H1 (cell line): ENCODE measurements at regions not wholly inside any gene's neighbourhood (a gene's known extent, or its start where the extent isn't known, plus 50 kb on each side); places are given as distances from the start of the nearest gene placed in this dataset.

Experiments
- CTCF ChIA-PET: fragments of 300-600 bp; sonication (Branson Sonifier 250); formaldehyde crosslinking; loops from one replicate; lab custom pipeline; 2021; ENCODE audit not compliant: partially characterized antibody; lab: Charles Lee
- POLR2A ChIA-PET: fragments of 300-600 bp; sonication (Branson Sonifier 250); formaldehyde crosslinking; loops from one replicate; lab custom pipeline; 2021; ENCODE audit warnings: inconsistent platforms; ENCODE audit not compliant: partially characterized antibody; lab: Charles Lee
- DNase-seq, 2 experiments: peaks; one replicate each; pipeline versions ENCODE4 v3.0.0 to v3.0.0-alpha.2; 2010 to 2022; ENCODE audit warnings: low spot score in 2 of 2, low read depth in 1 of 2, mixed read lengths in 1 of 2
- FAIRE-seq: peaks from 2 replicates; lab custom pipeline; 2011; peaks lifted over from hg19 to GRCh38; lab: Jason Lieb, UNC
- H2AFZ ChIP-seq: 2 replicates; pipeline ENCODE4 v1.8.1; 2012; ENCODE audit warnings: low read length, inconsistent platforms
- H2AK5ac ChIP-seq: 2 replicates; pipeline ENCODE4 v1.6.1; 2013; ENCODE audit warnings: low read depth, low read length
- H2BK120ac ChIP-seq: replicated peaks from 2 replicates; pipeline ENCODE3; 2013; ENCODE audit warnings: low read depth, low read length, inconsistent platforms
- H2BK12ac ChIP-seq: 2 replicates; pipeline ENCODE4 v1.6.1; 2013; ENCODE audit warnings: low read depth, low read length
- H2BK15ac ChIP-seq: 2 replicates; pipeline ENCODE4 v1.6.1; 2013; ENCODE audit warnings: low read length
- H2BK20ac ChIP-seq: 2 replicates; pipeline ENCODE4 v1.6.1; 2013; ENCODE audit warnings: low read length
- H2BK5ac ChIP-seq: 2 replicates; pipeline ENCODE4 v1.6.1; 2013; ENCODE audit warnings: low read depth, low read length
- H3K14ac ChIP-seq: 2 replicates; pipeline ENCODE4 v1.6.1; 2013; ENCODE audit warnings: inconsistent platforms; ENCODE audit not compliant: insufficient read length
- H3K18ac ChIP-seq: 2 replicates; pipeline ENCODE4 v1.6.1; 2013; ENCODE audit warnings: low read length; ENCODE audit errors: extremely low read depth
- H3K23ac ChIP-seq: 2 replicates; pipeline ENCODE4 v1.6.1; 2013; ENCODE audit warnings: inconsistent platforms; ENCODE audit not compliant: insufficient read length
- H3K23me2 ChIP-seq: 2 replicates; pipeline ENCODE4 v1.6.1; 2013; ENCODE audit warnings: low read depth, low read length
- H3K27ac ChIP-seq: 2 replicates; pipeline ENCODE4 v1.6.1; 2011; ENCODE audit warnings: low read depth, low read length, inconsistent platforms
- H3K27me3 ChIP-seq, 4 experiments: replicated peaks in 1 of 4; 1 replicate in 1 of 4; 2 replicates in 3 of 4; pipeline versions ENCODE4 v1.6.1 to v1.8.1; 2011 to 2013; ENCODE audit warnings: low read length in 3 of 4, mild to moderate bottlenecking in 3 of 4, inconsistent platforms in 2 of 4, mixed read lengths in 2 of 4, moderate library complexity in 1 of 4; ENCODE audit not compliant: control insufficient read depth in 3 of 4, insufficient read depth in 3 of 4; ENCODE audit errors: extremely low read depth in 1 of 4
- H3K36me3 ChIP-seq, 4 experiments: 2 replicates each; pipeline versions ENCODE4 v1.6.1 to v1.8.1; 2011 to 2013; ENCODE audit warnings: mild to moderate bottlenecking in 4 of 4, low read length in 3 of 4, moderate library complexity in 2 of 4, control low read depth in 1 of 4, inconsistent platforms in 1 of 4; ENCODE audit not compliant: insufficient read depth in 4 of 4, control insufficient read depth in 2 of 4
- H3K4ac ChIP-seq: replicated peaks from 2 replicates; pipeline ENCODE3; 2013; ENCODE audit warnings: low read length, low read depth, mixed read lengths, inconsistent platforms; ENCODE audit not compliant: insufficient read length
- H3K4me1 ChIP-seq, 4 experiments: replicated peaks in 1 of 4; 1 replicate in 1 of 4; 2 replicates in 3 of 4; pipeline versions ENCODE4 v1.6.1 to v1.8.1; 2011 to 2013; ENCODE audit warnings: low read length in 3 of 4, inconsistent platforms in 2 of 4, mixed read lengths in 1 of 4; ENCODE audit not compliant: insufficient read depth in 4 of 4, control insufficient read depth in 3 of 4
- H3K4me2 ChIP-seq, 2 experiments: 2 replicates each; pipeline versions ENCODE4 v1.6.1 to v1.8.1; 2011 to 2013; ENCODE audit warnings: low read depth in 2 of 2, low read length in 2 of 2, control low read depth in 1 of 2, inconsistent platforms in 1 of 2, mild to moderate bottlenecking in 1 of 2; ENCODE audit not compliant: insufficient read depth in 1 of 2
- H3K4me3 ChIP-seq, 4 experiments: fragments of 200-600, 300-600 bp in 1 of 4; sonication (generic), shearing (Covaris generic), sonication (Bioruptor Twin) in 1 of 4; 2 replicates each; pipeline versions ENCODE4 v1.5.1 to v1.8.1; 2011 to 2016; ENCODE audit warnings: low read length in 4 of 4, low read depth in 3 of 4, control low read depth in 2 of 4, inconsistent platforms in 2 of 4, mild to moderate bottlenecking in 2 of 4, mixed read lengths in 1 of 4, moderate library complexity in 1 of 4; ENCODE audit not compliant: insufficient read depth in 2 of 4; ENCODE audit errors: extremely low read depth in 1 of 4
- H3K56ac ChIP-seq: replicated peaks from 2 replicates; pipeline ENCODE3; 2013; ENCODE audit warnings: low read depth, mild to moderate bottlenecking, mixed read lengths, low read length, inconsistent platforms; ENCODE audit not compliant: insufficient read length
- H3K79me1 ChIP-seq: 2 replicates; pipeline ENCODE4 v1.6.1; 2013; ENCODE audit warnings: low read depth, low read length, control low read depth
- H3K79me2 ChIP-seq, 2 experiments: 2 replicates each; pipeline versions ENCODE4 v1.6.1 to v1.8.1; 2012 to 2013; ENCODE audit warnings: low read length in 2 of 2, mild to moderate bottlenecking in 2 of 2, inconsistent platforms in 1 of 2; ENCODE audit not compliant: insufficient read depth in 2 of 2, control insufficient read depth in 1 of 2
- H3K9ac ChIP-seq, 4 experiments: replicated peaks in 1 of 4; 1 replicate in 1 of 4; 2 replicates in 3 of 4; pipeline versions ENCODE4 v1.6.1 to v1.8.1; 2011 to 2013; ENCODE audit warnings: low read depth in 3 of 4, low read length in 3 of 4, control low read depth in 2 of 4, mild to moderate bottlenecking in 2 of 4, moderate library complexity in 2 of 4, inconsistent platforms in 1 of 4; ENCODE audit errors: extremely low read depth in 1 of 4
- H3K9me3 ChIP-seq, 2 experiments: 2 replicates each; pipeline versions ENCODE4 v1.6.1 to v1.8.1; 2012 to 2013; ENCODE audit warnings: mild to moderate bottlenecking in 2 of 2, moderate library complexity in 2 of 2, control low read depth in 1 of 2, inconsistent platforms in 1 of 2, low read depth in 1 of 2, low read length in 1 of 2, mixed read lengths in 1 of 2; ENCODE audit not compliant: insufficient read depth in 2 of 2
- H4K20me1 ChIP-seq, 2 experiments: replicated peaks in 1 of 2; 2 replicates each; pipeline versions ENCODE3 to v1.8.1; 2011 to 2013; ENCODE audit warnings: inconsistent platforms in 2 of 2, low read length in 2 of 2, mild to moderate bottlenecking in 1 of 2; ENCODE audit not compliant: insufficient read depth in 2 of 2, control insufficient read depth in 1 of 2
- H4K5ac ChIP-seq: 2 replicates; pipeline ENCODE4 v1.6.1; 2013; ENCODE audit warnings: low read length, low read depth, mixed read lengths, inconsistent platforms; ENCODE audit not compliant: insufficient read length
- H4K8ac ChIP-seq: 2 replicates; pipeline ENCODE4 v1.8.0; 2013; ENCODE audit warnings: mild to moderate bottlenecking, moderate library complexity, low read length, inconsistent platforms; ENCODE audit not compliant: insufficient read depth; ENCODE audit errors: extremely low read depth
- H4K91ac ChIP-seq: replicated peaks from 2 replicates; pipeline ENCODE3; 2013; ENCODE audit warnings: low read length, mixed read lengths, inconsistent platforms; ENCODE audit not compliant: insufficient read length
- CBX5 ChIP-seq: fragments of 300-800, 300-1000 bp; sonication (generic); IDR thresholded peaks from 2 replicates; pipeline ENCODE4 v1.7.1; 2016; ENCODE audit warnings: antibody characterized with exemption, low read length, low read depth
- KDM5A ChIP-seq: fragments of 200-600 bp; IDR thresholded peaks from 2 replicates; pipeline ENCODE4 v1.7.1; 2012; ENCODE audit warnings: mild to moderate bottlenecking, low read length, inconsistent platforms, mixed read lengths
- SIN3A ChIP-seq, 2 experiments: IDR thresholded peaks in 1 of 2; conservative IDR thresholded peaks in 1 of 2; 2 replicates each; pipeline ENCODE4 v1.6.1; 2011 to 2012; ENCODE audit warnings: low read length in 2 of 2, improper control_type of control experiment in 1 of 2, low read depth in 1 of 2, mild to moderate bottlenecking in 1 of 2
- WGBS, 2 experiments: shearing (Covaris generic) in 1 of 2; methylation state at CpG; one replicate each; pipeline versions ENCODE4 v1.1.6 to v1.1.7; 2013 to 2015; ENCODE audit warnings: low lambda C conversion rate in 2 of 2, mixed read lengths in 2 of 2, inconsistent platforms in 1 of 2, low coverage in 1 of 2, missing lambda C conversion rate in 1 of 2; ENCODE audit not compliant: insufficient replicate concordance in 2 of 2, insufficient coverage in 1 of 2, insufficient read length in 1 of 2; ENCODE audit errors: extremely low coverage in 1 of 2, missing lambda C conversion rate in 1 of 2; 5-methylcytosine and 5-hydroxymethylcytosine counted together
- TF ChIP-seq, protein P1 (sequence below): IDR thresholded peaks from 2 replicates; pipeline ENCODE4 v1.6.1; 2012; ENCODE audit warnings: low read length, inconsistent platforms

GRCh38 chr10:44850356-44850934 is 60.7 kb upstream of the TMEM72 start:
- Histone ChIP-seq H2BK120ac (no peak overlapping the region), H3K36me3 (no peaks in the 10 kb centered on the region), H4K5ac (no peak overlapping the region), H3K4me2 (no peak overlapping the region), H3K27ac (no peak overlapping the region), H4K91ac (no peak overlapping the region), H4K20me1 (no peaks in the 10 kb centered on the region), H3K9me3 (no peaks in the 10 kb centered on the region), H2BK15ac (no peak overlapping the region), H3K14ac (no peak overlapping the region), H2AFZ (no peak overlapping the region), H3K27me3 (no peaks in the 10 kb centered on the region; a peak in 2 of 7 replicates), H3K56ac (no peak overlapping the region), H2BK5ac (no peak overlapping the region), H2AK5ac (no peak overlapping the region), H2BK12ac (no peak overlapping the region), H3K79me2 (no peaks in the 10 kb centered on the region), H3K4ac (no peak overlapping the region), H2BK20ac (no peak overlapping the region), H3K23ac (no peak overlapping the region), H3K4me3 (no peak overlapping the region), H3K9ac (no peak overlapping the region), H3K79me1 (no peaks in the 10 kb centered on the region), H3K18ac (no peak overlapping the region), H3K4me1 (peaks cover 0 to 4% (median 0%) of the 10 kb centered on the region in 4 experiments; a peak in 2 of 7 replicates), H4K8ac (no peak overlapping the region), H3K23me2 (no peaks in the 10 kb centered on the region; the same call in 1 of the 2 replicates)
- FAIRE-seq = no peak
- no peak for DNase-seq
- WGBS, 2 experiments = 89% methylated on average over 8 of the region's 8 CpGs; no CpG with 5 or more reads in 1 of the 2 experiments
- ChIA-PET CTCF (interaction anchor here (1.2 to 6.2 kb wide), 3 partner anchors 7 to 14 kb away, joined by 3 to 26 read pairs (median 5); no protein-coding TSS in a partner anchor), POLR2A (no interaction called here)
- no peak for TF ChIP-seq CBX5
- no peak for TF ChIP-seq KDM5A
- TF ChIP-seq, protein P1, sequence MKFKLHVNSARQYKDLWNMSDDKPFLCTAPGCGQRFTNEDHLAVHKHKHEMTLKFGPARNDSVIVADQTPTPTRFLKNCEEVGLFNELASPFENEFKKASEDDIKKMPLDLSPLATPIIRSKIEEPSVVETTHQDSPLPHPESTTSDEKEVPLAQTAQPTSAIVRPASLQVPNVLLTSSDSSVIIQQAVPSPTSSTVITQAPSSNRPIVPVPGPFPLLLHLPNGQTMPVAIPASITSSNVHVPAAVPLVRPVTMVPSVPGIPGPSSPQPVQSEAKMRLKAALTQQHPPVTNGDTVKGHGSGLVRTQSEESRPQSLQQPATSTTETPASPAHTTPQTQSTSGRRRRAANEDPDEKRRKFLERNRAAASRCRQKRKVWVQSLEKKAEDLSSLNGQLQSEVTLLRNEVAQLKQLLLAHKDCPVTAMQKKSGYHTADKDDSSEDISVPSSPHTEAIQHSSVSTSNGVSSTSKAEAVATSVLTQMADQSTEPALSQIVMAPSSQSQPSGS = no peak
- no peak for TF ChIP-seq SIN3A (conservative IDR thresholded peaks at IDR 0.05 in 1 of 2, IDR thresholded peaks at IDR 0.05 in 1 of 2; ENCODE audit: low read depth in 1 of 2, low read length in 2 of 2)
